ENCODE measurements at regions not wholly inside any gene's neighbourhood (a gene's known extent, or its start where the extent isn't known, plus 50 kb on each side); places are given as distances from the start of the nearest gene placed in this dataset.

DNA sequence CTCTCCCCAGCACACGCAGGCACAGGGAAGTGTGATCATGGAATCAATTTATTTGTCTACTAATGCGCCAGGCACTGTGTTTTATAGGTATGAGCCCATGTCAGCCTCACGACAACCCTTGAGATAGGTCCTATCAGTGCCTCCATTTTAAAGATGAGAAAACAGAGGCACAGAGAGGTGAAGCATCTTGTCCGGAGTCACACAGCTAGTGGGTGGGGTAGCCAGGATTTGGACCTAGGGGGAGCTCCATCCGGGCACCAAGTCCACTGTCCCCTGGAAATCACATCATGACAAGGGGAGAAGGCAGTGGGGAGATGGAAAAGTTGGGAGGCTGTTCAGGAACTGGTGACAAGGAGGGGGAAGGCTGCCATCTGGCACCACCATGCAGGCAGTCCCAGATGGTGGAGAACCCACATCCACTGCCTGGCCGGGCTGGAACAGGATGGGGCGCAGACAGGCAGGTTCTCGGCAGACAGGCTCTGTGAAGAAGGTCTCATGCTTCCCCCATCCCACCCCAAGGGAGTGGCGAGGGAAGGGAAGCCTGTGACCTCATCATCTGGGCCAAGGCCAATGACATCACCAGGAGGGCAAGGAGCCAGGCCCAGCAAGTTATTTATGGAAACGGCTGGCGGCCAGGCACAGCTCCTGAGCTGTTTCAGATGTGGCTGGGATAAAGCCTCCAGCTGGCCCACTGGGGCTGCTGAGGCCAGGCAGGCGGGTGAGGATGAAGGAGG, 126.0 kb upstream of the SDK2 start:
- TF ChIP-seq, protein P1, sequence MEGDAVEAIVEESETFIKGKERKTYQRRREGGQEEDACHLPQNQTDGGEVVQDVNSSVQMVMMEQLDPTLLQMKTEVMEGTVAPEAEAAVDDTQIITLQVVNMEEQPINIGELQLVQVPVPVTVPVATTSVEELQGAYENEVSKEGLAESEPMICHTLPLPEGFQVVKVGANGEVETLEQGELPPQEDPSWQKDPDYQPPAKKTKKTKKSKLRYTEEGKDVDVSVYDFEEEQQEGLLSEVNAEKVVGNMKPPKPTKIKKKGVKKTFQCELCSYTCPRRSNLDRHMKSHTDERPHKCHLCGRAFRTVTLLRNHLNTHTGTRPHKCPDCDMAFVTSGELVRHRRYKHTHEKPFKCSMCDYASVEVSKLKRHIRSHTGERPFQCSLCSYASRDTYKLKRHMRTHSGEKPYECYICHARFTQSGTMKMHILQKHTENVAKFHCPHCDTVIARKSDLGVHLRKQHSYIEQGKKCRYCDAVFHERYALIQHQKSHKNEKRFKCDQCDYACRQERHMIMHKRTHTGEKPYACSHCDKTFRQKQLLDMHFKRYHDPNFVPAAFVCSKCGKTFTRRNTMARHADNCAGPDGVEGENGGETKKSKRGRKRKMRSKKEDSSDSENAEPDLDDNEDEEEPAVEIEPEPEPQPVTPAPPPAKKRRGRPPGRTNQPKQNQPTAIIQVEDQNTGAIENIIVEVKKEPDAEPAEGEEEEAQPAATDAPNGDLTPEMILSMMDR (IDR thresholded peaks at IDR 0.05) = no peak
- TF ChIP-seq JUN (CRISPR knock-in tag; IDR thresholded peaks at IDR 0.05) = no peak
- no peak for TF ChIP-seq PRRX2 (CRISPR knock-in tag; IDR thresholded peaks at IDR 0.05)
- no peak for TF ChIP-seq ZNF138 (CRISPR knock-in tag; conservative IDR thresholded peaks at IDR 0.05)
- no peak for TF ChIP-seq IRF1 (CRISPR knock-in tag; IDR thresholded peaks at IDR 0.05)
